Effector CD4-positive, alpha-beta T cell (primary cell): ENCODE measurements at regions not wholly inside any gene's neighbourhood (a gene's known extent, or its start where the extent isn't known, plus 50 kb on each side); places are given as distances from the start of the nearest gene placed in this dataset.
"Not testable (repeated sequence)": the region's sequence is repeated elsewhere in the genome, so short reads cannot be mapped to it uniquely, and the experiment has no call there.

Experiments used
- DNase-seq: peaks from one replicate; pipeline ENCODE4 v3.0.0-alpha.2; 2020

- no peak for DNase-seq
These were observed 1509.7 kb upstream of the LRRTM3 start for GRCh38 chr10:65416094-65416493.

GRCh38 chr10:65419629-65420028, 1506.2 kb upstream of the LRRTM3 start:
- no peak for DNase-seq

- DNase-seq: no peak
These were observed 1502.8 kb upstream of the LRRTM3 start for GRCh38 chr10:65423043-65423442.

- not testable (repeated sequence) for DNase-seq
These were observed 1496.5 kb upstream of the LRRTM3 start for GRCh38 chr10:65429381-65429780.

GRCh38 chr10:65430979-65431378, 1494.9 kb upstream of the LRRTM3 start:
- no peak for DNase-seq

- no peak for DNase-seq
These were observed 1454.8 kb upstream of the LRRTM3 start for GRCh38 chr10:65470986-65471385.

- DNase-seq: no peak
These were observed 1443.0 kb upstream of the LRRTM3 start for GRCh38 chr10:65482848-65483247.

- DNase-seq: no peak
These were observed 1434.0 kb upstream of the LRRTM3 start for GRCh38 chr10:65491799-65492198.

GRCh38 chr10:65496541-65496940, 1429.3 kb upstream of the LRRTM3 start:
- DNase-seq: no peak

GRCh38 chr10:65497837-65498236, 1428.0 kb upstream of the LRRTM3 start:
- no peak for DNase-seq

GRCh38 chr10:65500716-65501115, 1425.1 kb upstream of the LRRTM3 start:
- DNase-seq: no peak

GRCh38 chr10:65501259-65501658, 1424.6 kb upstream of the LRRTM3 start:
- DNase-seq: no peak

- DNase-seq: no peak
These were observed 1407.5 kb upstream of the LRRTM3 start for GRCh38 chr10:65518379-65518778.

GRCh38 chr10:65528986-65529385, 1396.8 kb upstream of the LRRTM3 start:
- no peak for DNase-seq

GRCh38 chr10:65531545-65531944, 1394.3 kb upstream of the LRRTM3 start:
- no peak for DNase-seq

GRCh38 chr10:65534771-65535170, 1391.1 kb upstream of the LRRTM3 start:
- no peak for DNase-seq

GRCh38 chr10:65544756-65545155, 1381.1 kb upstream of the LRRTM3 start:
- DNase-seq: no peak

GRCh38 chr10:65548001-65548400, 1377.8 kb upstream of the LRRTM3 start:
- DNase-seq: no peak

GRCh38 chr10:65550761-65551160, 1375.1 kb upstream of the LRRTM3 start:
- no peak for DNase-seq

GRCh38 chr10:65555192-65555591, 1370.6 kb upstream of the LRRTM3 start:
- DNase-seq: no peak

GRCh38 chr10:65556006-65556405, 1369.8 kb upstream of the LRRTM3 start:
- no peak for DNase-seq

GRCh38 chr10:65559369-65559768, 1366.5 kb upstream of the LRRTM3 start:
- DNase-seq: no peak

GRCh38 chr10:65565246-65565645, 1360.6 kb upstream of the LRRTM3 start:
- no peak for DNase-seq

GRCh38 chr10:65566906-65567305, 1358.9 kb upstream of the LRRTM3 start:
- no peak for DNase-seq

GRCh38 chr10:65570143-65571010, 1355.5 kb upstream of the LRRTM3 start:
- no peak for DNase-seq
